Activated CD8-positive, alpha-beta T cell treated with anti-CD3 and anti-CD28 coated beads for 36 hours (primary cell): ENCODE measurements at regions not wholly inside any gene's neighbourhood (a gene's known extent, or its start where the extent isn't known, plus 50 kb on each side); places are given as distances from the start of the nearest gene placed in this dataset.
A peak's percentile ranks its signal among the peaks of the same experiment; 100 is the strongest.

Source experiments
- ATAC-seq: fragments of 200-7000 bp; cut with Tn5 transposase; one replicate; pipeline ENCODE4 v1.10.0; 2021; ENCODE audit warnings: mild to moderate bottlenecking, moderate library complexity
- CTCF ChIA-PET: fragments of 350-600 bp; sonication (Branson Sonifier 250); formaldehyde crosslinking; loops from one replicate; lab custom pipeline; 2021; ENCODE audit warnings: antibody characterized with exemption; lab: Charles Lee
- POLR2A ChIA-PET: fragments of 350-600 bp; sonication (Branson Sonifier 250); formaldehyde crosslinking; loops from one replicate; lab custom pipeline; 2021; ENCODE audit warnings: antibody characterized with exemption; lab: Charles Lee
- DNase-seq: peaks from one replicate; pipeline ENCODE4 v3.0.0-alpha.2; 2020
- H3K27ac Mint-ChIP-seq: one replicate; pipeline ENCODE4 v1.8.0; 2021; ENCODE audit warnings: mild to moderate bottlenecking, mixed read lengths
- H3K27me3 Mint-ChIP-seq: one replicate; pipeline ENCODE4 v1.8.0; 2021; ENCODE audit warnings: mixed read lengths
- H3K36me3 Mint-ChIP-seq: one replicate; pipeline ENCODE4 v1.8.0; 2021; ENCODE audit warnings: low read depth, mixed read lengths
- H3K4me1 Mint-ChIP-seq: one replicate; pipeline ENCODE4 v1.8.0; 2021; ENCODE audit warnings: low read depth, mixed read lengths
- H3K4me3 Mint-ChIP-seq: one replicate; pipeline ENCODE4 v1.8.0; 2021; ENCODE audit warnings: mild to moderate bottlenecking, moderate library complexity, mixed read lengths
- H3K9me3 Mint-ChIP-seq: one replicate; pipeline ENCODE4 v1.8.0; 2021; ENCODE audit warnings: mixed read lengths
- intact Hi-C: fragments of 100-400 bp; cut with micrococcal nuclease; formaldehyde crosslinking; loops from one replicate; pipeline ENCODE4 v1.10.0; 2022
- TF ChIP-seq, protein P1 (sequence below): fragments of 200-600 bp; IDR thresholded peaks from one replicate; pipeline ENCODE4 v1.8.0; 2022; ENCODE audit warnings: antibody characterized with exemption, mild to moderate bottlenecking

DNA sequence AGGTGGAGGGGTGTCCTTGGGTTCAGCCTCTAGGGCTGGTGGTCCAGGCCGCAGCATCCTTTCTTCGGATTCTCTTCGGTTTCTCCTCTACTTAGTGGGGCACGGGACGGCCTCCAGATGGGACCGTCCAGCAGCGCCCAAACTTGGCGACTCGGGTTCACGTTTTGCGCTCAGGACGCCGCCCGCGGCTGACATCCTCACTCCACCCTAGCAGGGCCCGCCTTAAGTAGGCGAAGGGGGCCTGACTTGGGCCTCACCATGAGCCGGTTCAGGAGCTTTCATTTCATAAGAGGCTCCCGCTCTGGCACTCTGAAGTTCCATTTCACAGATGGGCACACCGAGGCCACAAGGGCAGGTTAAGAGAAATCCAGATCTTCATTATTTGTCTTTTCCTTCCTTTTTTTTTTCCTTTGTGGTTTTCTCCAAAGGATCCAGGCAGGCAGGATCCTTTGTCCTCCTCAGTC, 141.2 kb downstream of the SEC14L1 start:
- Mint-ChIP-seq H3K9me3 (no peaks in the 10 kb centered on the region), H3K36me3 (no peaks in the 10 kb centered on the region), H3K4me1 (peaks cover 14% of the 10 kb centered on the region), H3K27me3 (peaks cover 19% of the 10 kb centered on the region), H3K4me3 (peak overlapping the region; percentile 72), H3K27ac (no peak overlapping the region)
- ATAC-seq (no peak), DNase-seq (no peak)
- TF ChIP-seq, protein P1, sequence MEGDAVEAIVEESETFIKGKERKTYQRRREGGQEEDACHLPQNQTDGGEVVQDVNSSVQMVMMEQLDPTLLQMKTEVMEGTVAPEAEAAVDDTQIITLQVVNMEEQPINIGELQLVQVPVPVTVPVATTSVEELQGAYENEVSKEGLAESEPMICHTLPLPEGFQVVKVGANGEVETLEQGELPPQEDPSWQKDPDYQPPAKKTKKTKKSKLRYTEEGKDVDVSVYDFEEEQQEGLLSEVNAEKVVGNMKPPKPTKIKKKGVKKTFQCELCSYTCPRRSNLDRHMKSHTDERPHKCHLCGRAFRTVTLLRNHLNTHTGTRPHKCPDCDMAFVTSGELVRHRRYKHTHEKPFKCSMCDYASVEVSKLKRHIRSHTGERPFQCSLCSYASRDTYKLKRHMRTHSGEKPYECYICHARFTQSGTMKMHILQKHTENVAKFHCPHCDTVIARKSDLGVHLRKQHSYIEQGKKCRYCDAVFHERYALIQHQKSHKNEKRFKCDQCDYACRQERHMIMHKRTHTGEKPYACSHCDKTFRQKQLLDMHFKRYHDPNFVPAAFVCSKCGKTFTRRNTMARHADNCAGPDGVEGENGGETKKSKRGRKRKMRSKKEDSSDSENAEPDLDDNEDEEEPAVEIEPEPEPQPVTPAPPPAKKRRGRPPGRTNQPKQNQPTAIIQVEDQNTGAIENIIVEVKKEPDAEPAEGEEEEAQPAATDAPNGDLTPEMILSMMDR, result no peak
- intact Hi-C loops, result no loop called here
- ChIA-PET POLR2A (interaction anchor here (0.7 kb wide), 1 partner anchor 1338 kb away, joined by 4 read pairs; no protein-coding TSS in a partner anchor), CTCF (no interaction called here)

GRCh38 chr17:77282524-77283515, 142.1 kb downstream of the SEC14L1 start:
- TF ChIP-seq, protein P1, result no peak
- no peaks in the 10 kb centered on the region for H3K9me3 Mint-ChIP-seq
- no peak overlapping the region for H3K27ac Mint-ChIP-seq
- H3K27me3 Mint-ChIP-seq, result peaks cover 19% of the 10 kb centered on the region
- H3K36me3 Mint-ChIP-seq, result no peaks in the 10 kb centered on the region
- CTCF ChIA-PET, result no interaction called here
- DNase-seq (no peak), ATAC-seq (no peak)
- peaks cover 14% of the 10 kb centered on the region for H3K4me1 Mint-ChIP-seq
- intact Hi-C loops, result no loop called here
- POLR2A ChIA-PET, result no interaction called here
- peak overlapping the region; percentile 72 for H3K4me3 Mint-ChIP-seq

GRCh38 chr17:77284023-77284617, 143.4 kb downstream of the SEC14L1 start:
- Mint-ChIP-seq H3K4me1 (peaks cover 14% of the 10 kb centered on the region), H3K27ac (no peak overlapping the region), H3K9me3 (no peaks in the 10 kb centered on the region), H3K4me3 (no peak overlapping the region), H3K27me3 (peaks cover 19% of the 10 kb centered on the region), H3K36me3 (no peaks in the 10 kb centered on the region)
- POLR2A ChIA-PET, result interaction anchor here (0.6 to 0.7 kb wide), 2 partner anchors 9 to 124 kb away, joined by 3 to 5 read pairs; no protein-coding TSS in a partner anchor
- TF ChIP-seq, protein P1, result no peak
- ATAC-seq, result no peak
- CTCF ChIA-PET, result no interaction called here
- intact Hi-C loops, result no loop called here
- no peak for DNase-seq

DNA sequence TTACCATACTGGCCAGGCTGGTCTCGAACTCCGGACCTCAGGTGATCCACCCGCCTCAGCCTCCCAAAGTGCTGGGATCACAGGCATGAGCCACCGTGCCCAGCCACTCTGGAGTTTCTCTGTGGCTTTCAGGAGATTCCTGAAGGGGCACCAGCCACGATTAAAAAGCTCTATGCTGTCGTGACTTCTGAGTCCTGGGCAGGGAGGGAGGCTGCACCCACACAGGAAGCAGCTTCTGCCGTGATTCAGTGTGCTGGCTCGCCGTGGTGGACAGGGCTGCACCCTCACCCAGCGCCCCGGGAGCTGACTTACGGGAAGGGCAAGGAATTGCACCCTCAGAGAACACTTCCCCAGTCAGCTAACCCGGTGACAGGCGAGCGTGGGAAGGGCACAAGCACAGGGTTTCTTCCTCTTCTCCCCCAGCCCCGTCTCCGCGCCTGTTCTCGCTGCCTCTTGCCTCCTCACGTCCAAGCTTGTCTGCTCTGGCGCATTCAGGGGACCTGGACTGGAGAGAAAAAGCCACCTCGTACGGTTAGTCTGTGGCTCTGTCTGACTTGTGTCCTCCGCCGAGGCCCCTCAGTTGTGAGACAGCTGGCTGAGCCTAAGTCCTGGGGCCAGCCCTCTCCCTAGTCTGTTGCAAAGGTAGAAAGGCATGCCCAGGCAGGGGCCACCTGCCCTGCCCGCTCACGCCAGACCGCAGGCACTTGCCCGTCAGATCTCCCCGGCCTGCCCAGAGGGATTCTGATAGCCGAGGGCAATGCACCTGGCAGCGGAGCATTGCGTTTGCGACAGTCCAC, 145.0 kb downstream of the SEC14L1 start:
- DNase-seq (no peak), ATAC-seq (no peak)
- peaks cover 13% of the 10 kb centered on the region for H3K27me3 Mint-ChIP-seq
- no peak overlapping the region for H3K27ac Mint-ChIP-seq
- intact Hi-C loops, result no loop called here
- CTCF ChIA-PET, result interaction anchor here (1.3 kb wide), 1 partner anchor 16 kb away, joined by 3 read pairs; no protein-coding TSS in a partner anchor
- no peak overlapping the region for H3K4me3 Mint-ChIP-seq
- H3K4me1 Mint-ChIP-seq, result peaks cover 10% of the 10 kb centered on the region
- POLR2A ChIA-PET, result no interaction called here
- no peaks in the 10 kb centered on the region for H3K9me3 Mint-ChIP-seq
- H3K36me3 Mint-ChIP-seq, result no peaks in the 10 kb centered on the region
- TF ChIP-seq, protein P1, result no peak
